ENCODE measurements at regions not wholly inside any gene's neighbourhood (a gene's known extent, or its start where the extent isn't known, plus 50 kb on each side); places are given as distances from the start of the nearest gene placed in this dataset.
"Not testable (repeated sequence)": the region's sequence is repeated elsewhere in the genome, so short reads cannot be mapped to it uniquely, and the experiment has no call there.

- no peak for DNase-seq
These were observed 72.1 kb upstream of the EPB41L1 start for GRCh38 chr20:36082315-36082915.

GRCh38 chr20:36083200-36083599 lies 71.3 kb upstream of the EPB41L1 start:
- DNase-seq: not testable (repeated sequence)

DNA sequence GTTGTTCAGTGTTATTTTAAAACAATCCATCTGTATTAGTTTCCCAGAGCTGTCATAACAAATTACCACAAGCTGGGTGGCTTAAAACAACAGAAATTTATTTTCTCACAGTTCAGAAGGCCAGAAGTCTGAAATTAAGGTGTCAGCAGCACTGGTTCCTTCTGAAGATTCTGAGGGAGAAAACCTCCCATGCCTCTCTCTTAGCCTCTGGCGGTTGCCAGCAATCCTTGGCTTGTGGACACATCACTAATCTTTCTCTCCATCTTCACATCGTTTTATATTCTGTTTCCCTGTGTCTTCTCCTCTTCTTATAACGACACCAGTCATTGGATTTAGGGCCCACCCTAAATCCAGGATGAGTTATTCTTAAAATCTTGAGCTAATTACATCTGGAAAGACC lies 70.2 kb upstream of the EPB41L1 start:
- DNase-seq: no peak

DNA sequence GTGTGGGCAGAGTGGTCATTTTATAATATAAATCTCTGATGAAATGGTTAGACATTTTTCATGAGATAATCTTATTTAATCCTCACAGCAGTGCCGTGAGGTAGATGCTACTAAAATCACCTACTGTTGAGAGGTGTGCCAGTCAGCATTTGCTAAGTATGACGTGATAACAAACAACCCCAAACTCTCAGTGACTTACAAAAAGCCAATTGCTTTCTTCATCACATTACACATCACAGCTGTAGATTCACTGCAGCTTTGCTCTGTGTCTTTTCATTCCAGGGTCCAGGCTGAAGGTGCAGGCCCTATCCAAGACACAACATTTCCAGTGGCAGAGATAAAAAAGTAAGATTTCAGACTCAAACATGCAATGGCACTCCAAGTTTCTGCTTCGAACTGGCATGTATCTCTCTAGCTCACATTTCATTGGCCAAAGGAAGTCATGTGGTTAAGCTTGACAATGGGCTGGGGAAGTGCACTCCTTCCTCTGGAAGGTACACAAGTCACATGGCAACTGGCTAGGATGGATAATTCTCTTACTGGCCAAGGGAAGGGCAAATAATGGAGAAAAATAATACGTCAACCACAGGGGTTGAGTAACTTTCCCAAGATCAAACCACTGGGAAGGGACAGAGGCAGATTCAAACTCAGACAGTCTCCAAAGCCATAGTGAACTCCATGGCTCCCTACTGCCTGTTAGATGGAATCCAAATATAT lies 69.5 kb upstream of the EPB41L1 start:
- no peak for DNase-seq

DNA sequence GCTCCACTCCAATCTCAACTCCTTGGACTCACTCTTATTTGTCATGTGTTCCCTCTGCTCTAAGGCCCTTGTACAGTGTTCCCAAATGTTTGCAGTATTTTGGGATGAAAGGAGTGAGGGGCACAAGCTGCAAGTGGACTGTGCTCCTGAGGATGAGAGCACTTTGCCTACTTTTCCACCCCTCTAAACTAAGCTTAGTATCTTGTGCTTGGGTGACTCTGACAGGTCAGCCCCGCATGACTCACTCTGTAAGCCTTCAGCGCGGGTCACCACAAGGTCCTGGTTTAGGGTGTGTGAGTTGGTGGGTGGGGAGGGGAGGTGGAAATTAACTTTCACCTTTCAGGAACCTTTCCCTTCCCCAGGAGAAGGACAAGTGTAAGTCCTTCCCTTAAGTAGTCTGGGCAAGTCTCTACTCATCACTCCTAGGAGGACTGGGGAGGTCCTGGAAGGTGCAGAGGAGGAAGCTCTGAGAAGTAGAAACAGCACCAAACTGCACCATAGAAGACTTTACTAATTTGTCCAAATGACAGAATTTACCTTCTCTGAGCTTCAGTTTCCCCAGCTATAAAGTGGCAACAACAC lies 68.8 kb upstream of the EPB41L1 start:
- DNase-seq: no peak

DNA sequence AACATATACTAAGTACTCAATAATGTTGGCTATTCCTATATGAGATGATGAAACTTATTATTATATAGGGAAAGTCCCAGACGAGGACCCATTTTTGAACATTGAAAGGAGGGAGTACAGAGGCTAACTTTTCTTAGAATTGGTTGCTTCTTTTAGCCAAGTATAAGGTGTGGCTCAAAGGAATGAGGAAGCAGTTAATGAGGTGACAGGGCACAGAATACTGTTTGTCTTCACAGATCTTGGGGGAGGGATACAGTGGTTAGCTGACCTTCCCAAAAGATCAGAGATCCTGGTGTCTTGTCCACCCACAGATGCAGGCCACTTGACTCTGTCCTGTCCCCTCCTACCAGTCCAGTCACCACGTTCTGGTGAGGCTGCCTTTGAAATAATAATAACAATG lies 67.8 kb upstream of the EPB41L1 start:
- no peak for DNase-seq

GRCh38 chr20:36090223-36090622 lies 64.3 kb upstream of the EPB41L1 start:
- no peak for DNase-seq

GRCh38 chr20:36091561-36092397 lies 62.8 kb upstream of the EPB41L1 start:
- no peak for DNase-seq

- no peak for DNase-seq
These were observed 62.0 kb upstream of the EPB41L1 start for GRCh38 chr20:36092398-36093024.

DNA sequence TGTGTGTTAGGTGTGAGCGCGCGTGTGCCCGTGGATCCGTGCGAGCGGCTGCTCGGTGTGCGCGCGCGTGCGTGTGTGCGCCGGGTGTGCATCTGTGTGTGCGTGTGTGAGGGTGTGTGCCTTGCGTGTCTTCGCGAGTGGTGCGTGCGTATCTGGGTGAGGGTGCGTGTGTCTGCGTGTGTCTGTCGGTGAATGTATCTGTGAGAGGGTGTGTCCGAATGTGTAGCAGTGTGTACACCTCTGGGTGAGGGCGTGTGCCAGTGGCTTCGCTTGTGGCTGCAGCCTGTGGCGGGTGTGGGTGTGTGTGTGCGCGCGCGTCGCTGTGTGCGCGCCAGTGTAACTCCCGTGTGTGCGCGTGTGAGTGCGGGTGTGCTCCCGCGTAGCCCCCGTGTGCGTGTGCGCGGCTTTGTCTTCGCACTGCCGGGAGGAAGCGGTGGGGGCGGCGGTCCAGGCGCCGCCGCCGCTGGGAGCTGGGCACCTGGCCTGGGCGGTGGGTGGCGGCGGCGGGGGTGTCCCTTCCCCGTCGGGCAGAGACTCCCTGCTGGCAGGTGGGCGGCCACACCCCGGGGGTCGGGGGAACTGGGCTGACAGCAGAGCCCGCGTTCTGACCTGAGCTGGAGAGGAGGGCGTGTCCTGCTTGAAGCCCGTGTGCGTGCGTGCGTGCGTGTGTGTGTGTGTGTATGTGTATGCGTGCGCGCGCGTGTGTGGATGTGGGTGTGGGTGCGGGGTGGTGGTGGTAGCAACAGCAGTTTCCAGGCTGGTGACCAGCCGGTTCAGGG lies 61.3 kb upstream of the EPB41L1 start:
- DNase-seq: peak; percentile 24

- no peak for DNase-seq
These were observed 60.8 kb upstream of the EPB41L1 start for GRCh38 chr20:36093804-36094145.

DNA sequence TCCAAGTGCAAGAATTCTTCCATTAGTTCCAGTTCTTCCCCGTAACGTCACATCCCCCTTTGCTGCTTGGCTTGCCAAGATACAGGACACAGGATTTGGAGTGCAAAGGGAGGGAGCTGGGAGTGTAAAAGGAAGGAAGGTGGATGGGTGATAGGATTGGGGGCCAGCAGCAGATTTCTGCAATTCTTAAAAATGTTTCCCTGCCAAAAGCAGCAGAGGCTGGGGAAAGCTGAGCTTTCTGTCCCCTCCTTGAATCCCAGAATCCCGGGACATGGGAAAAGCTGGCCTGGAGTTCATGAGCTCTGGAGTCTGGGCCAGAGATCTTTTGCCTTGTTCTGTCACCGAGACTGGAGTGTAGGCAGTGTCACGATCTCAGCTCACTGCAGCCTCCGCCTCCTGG lies 60.0 kb upstream of the EPB41L1 start:
- DNase-seq: no peak

DNA sequence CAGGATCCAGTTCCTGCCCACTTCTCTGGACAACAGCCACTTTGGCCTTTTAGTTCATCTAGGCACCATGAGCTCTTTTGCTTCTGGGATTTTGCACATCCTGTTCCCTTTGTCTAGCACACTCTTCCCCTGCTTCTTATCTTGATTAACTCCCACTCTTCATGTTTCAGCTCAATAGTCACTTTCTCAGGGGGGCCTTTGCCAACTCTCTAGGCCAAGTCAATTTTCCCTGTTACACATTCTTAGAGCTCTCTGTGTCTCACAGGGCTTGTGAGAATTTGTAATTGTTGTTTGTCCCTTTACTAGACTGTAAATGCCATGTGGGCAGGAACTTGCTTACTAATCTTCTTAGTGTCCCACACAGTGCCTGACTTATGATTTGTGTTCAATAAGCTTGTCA lies 58.1 kb upstream of the EPB41L1 start:
- DNase-seq: no peak

DNA sequence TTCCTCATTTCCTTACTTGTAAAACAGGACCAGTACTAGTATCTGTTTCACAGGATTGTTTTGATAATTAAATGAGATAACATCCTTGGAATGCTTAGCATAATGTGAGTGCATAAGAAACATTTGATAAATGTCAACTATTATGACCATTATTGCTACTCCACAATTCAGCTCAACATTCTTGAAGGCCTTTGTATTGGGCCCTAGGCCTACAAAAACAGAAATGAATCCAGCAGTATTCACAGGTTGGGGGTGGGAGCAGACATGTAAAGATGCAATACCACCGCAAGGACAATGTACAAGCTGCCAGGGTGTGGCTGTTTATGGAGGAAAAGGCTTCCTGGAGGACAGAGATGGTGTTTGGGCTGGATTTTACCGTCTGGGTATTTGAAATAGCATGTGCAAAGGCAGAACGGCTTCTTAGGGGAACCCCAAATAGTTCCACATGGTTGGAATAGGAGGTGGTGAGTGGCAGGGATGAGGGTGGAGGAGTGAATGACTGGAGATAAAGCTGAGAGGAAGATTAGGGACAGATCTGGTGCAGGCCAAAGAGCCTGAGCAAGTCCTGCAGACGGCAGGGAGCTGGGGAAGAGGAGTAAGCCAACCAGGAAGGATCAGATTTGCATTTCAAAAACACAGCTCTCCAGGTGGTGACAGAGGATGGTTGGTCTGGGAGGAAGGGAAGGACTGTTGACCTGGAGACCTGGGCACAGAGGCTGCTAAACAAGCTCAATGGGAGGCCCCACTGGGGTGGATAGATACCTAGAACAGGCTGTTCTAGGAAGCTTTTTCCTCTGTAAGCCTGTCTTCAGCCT lies 57.0 kb upstream of the EPB41L1 start:
- DNase-seq: no peak

- no peak for DNase-seq
These were observed 56.2 kb upstream of the EPB41L1 start for GRCh38 chr20:36098364-36098763.

- no peak for DNase-seq
These were observed 55.4 kb upstream of the EPB41L1 start for GRCh38 chr20:36099106-36099505.

DNA sequence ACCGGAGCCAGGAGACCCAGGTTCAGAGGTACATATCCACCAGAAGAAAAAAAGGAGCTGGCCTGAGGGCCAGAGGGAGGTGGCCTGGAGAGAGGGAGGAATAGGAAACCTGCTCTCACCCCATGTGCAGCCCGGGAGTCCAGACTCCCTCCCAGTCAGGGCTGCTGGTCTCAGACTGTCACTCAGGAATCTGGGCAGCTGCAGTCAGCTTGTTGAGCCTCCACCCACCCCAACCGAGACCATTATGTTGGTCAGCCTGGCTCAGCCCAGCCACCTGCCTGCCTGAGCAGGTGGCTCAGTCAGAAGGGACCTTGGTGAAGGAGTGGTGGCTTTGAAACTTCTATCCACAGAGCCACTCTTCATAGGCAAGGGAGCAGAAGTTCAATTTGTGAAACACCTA lies 53.3 kb upstream of the EPB41L1 start:
- DNase-seq: no peak

- no peak for DNase-seq
These were observed 52.2 kb upstream of the EPB41L1 start for GRCh38 chr20:36102306-36102705.

- DNase-seq: no peak
These were observed 51.5 kb upstream of the EPB41L1 start for GRCh38 chr20:36102809-36103596.

DNA sequence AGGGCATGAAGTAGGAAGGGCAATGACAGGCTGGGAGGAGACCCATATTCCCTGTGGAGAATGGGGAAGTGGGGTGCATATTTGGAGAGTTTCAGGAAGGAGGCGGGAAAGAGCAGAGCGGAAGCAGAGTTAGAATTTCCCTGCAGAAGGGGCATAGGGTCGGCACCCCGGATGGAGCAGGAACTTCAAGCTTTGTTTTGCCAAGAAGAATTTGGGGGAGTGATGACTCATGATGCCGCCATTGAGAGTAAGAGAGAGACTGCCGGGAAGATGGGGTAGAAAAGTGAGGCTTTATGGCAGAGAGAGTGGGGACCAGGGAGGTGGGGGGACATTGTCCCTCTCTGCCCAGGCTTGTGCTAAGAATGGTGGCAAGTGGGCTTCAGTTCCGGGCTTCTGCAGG lies 50.3 kb upstream of the EPB41L1 start:
- no peak for DNase-seq

All from activated CD4-positive, alpha-beta T cell treated with anti-CD3 and anti-CD28 coated beads, Interleukin-2, amount 50 U/mL, for 16 hours (primary cell).